KBM-7 (cell line): ENCODE measurements at regions not wholly inside any gene's neighbourhood (a gene's known extent, or its start where the extent isn't known, plus 50 kb on each side); places are given as distances from the start of the nearest gene placed in this dataset.

Experiments used
- DNase-seq: peaks from one replicate; pipeline ENCODE4 v3.0.0-alpha.2; 2015
- in situ Hi-C: fragments of 300-500 bp; cut with MboI; formaldehyde crosslinking; loops from 2 replicates; pipeline ENCODE4 v1.14.3; 2020; ENCODE audit warnings: low sequenced_read_pairs, low pct_unique_long_range_greater_than_20kb, mixed read lengths

DNA sequence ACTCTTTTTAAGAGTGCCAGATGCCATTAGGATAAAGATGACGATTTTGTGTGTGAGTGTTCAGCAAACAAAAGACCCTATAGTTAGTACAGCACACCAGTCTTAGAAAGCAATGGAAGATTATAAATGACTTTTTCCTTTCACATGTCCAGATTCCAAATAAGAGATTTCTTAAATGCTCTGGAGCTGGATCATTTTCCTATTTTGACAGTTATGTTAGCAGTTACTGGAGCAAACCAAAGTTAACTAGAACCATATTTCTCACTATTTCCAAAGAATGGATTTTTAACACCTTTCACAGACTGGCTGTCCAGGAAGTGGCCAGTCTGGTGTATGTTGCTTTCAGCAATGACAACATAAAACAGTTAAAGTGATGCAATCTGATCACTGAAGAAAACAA, 905.8 kb upstream of the ADGRL2 start:
- DNase-seq = no peak
- in situ Hi-C loops = no loop called here

DNA sequence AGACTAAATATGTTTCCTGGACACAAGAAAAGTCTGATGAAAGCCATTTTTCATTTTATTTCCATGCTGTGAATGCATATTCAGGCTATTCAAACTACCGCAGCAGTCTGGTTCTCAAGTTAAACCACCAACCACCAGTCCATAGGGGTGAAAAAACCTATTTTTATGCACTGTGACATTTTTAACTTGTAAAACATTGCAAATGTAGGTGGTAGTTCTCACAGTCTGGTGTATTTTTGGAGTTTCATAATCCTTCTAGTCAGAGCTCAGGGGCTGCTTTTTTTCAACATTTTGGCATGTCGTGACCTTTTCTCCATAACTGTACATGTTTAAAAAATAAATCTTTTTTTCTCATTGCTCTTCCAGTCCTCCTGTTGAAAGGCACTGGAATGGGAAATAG, 907.6 kb upstream of the ADGRL2 start:
- no peak for DNase-seq

GRCh38 chr1:80892539-80892938, 908.2 kb upstream of the ADGRL2 start:
- no peak for DNase-seq
- in situ Hi-C loops = no loop called here

More for the DNA sequence above, 907.6 kb upstream of the ADGRL2 start:
- in situ Hi-C loops = no loop called here

GRCh38 chr1:80891871-80892270, 908.9 kb upstream of the ADGRL2 start:
- DNase-seq = no peak
- in situ Hi-C loops = no loop called here

- in situ Hi-C loops = no loop called here
- no peak for DNase-seq
These were observed 918.2 kb upstream of the ADGRL2 start for GRCh38 chr1:80882553-80882952.

GRCh38 chr1:80878343-80878742, 922.4 kb upstream of the ADGRL2 start:
- in situ Hi-C loops = no loop called here
- DNase-seq = no peak

DNA sequence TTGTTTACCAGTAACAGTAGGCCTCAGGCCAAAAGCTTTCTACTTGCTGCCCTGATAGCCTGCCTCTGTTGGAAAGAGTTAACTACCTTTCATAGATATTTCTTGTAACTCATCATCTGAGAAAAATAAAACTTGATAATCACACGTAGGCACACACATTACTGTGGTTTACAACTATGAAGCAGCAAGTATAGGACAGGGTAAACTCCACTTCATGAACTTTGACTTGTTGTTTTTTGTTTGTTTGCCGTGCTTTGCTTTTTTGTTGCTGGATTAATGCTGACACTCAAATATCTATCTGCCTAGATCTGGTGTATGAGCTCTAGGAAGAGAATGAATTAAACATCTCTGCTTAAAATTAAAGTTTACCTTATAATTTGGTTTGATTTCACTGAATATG, 924.7 kb upstream of the ADGRL2 start:
- DNase-seq = no peak
- in situ Hi-C loops = no loop called here

DNA sequence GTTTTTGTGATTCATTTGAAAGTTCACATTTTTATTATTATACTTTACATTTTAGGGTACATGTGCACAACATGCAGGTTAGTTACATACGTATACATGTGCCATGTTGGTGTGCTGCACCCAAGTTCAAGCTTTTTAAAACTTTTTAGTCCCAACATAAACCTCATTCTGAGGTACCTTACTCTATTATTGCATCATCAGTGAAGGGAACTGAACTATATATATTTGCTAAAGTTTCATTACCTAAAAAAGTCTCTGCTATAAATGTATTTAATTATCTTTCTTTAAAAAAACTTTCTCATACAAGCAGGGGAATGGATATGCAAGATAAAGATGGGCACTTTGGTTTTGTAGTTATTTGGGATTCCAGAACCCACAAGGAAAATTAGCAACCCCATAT, 931.4 kb upstream of the ADGRL2 start:
- DNase-seq = no peak
- in situ Hi-C loops = no loop called here

DNA sequence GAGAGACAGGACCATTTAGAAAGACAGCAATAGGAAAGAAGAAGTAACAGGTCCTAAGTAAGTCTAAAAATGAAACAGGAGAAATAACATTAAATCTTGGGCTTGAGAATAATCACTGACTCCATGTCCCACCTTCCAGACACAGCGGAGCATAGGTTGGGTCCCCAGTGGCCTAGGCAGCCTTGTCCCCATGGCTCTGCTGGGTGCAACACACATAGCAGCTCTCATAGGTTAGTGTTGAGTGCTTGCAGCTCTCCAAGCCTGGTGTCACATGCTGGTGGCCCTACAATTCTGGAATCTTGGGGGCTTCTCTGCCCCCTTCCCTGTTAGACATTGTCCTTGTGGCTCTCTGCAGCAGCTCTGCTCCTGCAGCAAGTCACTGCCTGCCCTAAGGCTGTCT, 952.8 kb upstream of the ADGRL2 start:
- in situ Hi-C loops = no loop called here
- DNase-seq = no peak

DNA sequence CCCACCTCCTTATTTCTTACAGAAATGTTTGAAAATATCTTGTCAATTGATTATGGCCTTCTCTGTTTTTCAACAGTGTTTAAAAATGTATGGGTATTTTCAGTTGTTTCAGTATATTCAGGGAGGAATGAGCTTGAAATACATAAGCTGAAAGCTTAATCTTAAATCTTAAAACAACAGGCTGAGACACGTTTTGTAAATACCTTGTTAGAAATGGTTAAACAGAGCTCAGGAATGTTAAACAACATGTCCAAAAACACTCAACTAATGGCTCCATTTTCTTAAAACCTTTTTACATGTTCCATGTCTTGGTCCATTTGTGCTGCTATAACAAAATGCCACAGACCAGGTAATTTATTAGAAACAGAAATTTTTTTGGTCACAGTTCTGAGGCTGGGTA, 953.8 kb upstream of the ADGRL2 start:
- in situ Hi-C loops = no loop called here
- DNase-seq = no peak

- no peak for DNase-seq
- in situ Hi-C loops = no loop called here
These were observed 957.9 kb upstream of the ADGRL2 start for GRCh38 chr1:80842796-80843195.

DNA sequence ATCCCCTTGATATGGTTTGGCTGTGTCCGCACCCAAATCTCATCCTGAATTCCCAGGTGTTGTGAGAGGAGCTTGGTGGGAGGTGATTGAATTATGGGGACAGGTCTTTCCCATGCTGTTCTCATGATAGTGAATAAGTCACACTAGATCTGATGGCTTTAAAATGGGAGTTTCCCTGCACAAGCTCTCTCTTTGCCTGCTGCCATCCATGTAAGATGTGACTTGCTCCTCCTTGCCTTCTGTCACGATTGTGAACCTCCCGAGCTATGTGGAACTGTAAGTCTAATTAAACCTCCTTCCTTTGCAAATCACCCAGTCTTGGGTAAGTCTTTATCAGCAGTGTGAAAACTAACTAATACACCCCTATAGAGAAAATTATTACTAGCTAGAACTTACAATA, 959.5 kb upstream of the ADGRL2 start:
- DNase-seq = no peak
- in situ Hi-C loops = no loop called here

DNA sequence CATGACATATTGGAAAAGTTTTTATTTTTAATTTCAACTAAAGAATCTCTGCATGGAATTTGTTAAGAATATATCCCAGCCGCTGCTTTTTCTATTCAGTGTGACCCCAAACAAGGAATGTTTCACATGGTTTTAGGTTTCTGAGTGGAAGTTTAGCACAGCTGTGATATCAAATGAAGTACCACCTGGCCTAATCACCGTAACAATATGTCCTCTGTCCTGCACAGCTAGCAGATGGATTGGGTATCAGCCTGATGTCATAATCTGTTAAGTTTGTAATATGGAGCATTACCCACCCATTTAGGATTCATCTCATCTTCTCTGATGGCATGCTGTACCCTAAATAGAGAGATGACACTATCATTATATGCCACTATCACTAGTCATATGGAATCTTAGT, 963.7 kb upstream of the ADGRL2 start:
- in situ Hi-C loops = no loop called here
- DNase-seq = no peak

DNA sequence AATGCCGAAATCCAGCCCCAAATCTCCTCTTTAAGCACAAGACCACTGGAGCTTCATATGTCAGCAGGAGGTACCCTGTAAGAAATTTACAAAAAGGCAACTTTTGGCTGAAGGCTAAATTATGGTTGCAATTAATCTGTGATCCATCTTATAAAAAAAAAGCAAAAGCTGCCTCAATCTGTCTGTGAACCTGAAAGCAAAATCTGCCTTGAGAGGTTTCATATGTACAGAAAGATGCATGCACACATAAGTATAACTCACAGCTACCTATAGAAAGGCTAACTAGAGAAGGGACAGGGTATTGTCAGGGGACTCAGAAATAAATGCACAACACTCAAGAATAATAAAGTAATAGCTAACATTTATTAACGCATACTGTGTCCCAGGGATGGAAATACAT, 964.2 kb upstream of the ADGRL2 start:
- DNase-seq = no peak
- in situ Hi-C loops = no loop called here

DNA sequence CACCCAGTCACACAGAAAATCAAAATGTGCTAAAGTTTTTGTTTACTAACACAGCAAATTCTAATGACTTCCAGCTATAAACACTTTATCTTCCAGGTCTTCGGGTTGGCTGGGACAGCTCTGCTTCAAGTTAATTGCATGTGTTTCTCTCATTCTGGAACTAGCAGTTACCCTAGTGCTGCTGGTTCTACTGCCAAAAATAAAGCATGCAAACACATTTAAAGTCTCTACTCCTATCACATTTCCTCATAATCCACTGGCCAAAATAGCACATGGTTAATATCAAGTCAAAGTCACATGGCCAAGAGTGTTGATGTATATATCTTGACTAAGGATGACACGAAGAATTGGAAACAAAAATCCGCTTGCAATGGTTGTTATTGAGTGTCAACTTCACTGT, 973.1 kb upstream of the ADGRL2 start:
- in situ Hi-C loops = no loop called here

DNA sequence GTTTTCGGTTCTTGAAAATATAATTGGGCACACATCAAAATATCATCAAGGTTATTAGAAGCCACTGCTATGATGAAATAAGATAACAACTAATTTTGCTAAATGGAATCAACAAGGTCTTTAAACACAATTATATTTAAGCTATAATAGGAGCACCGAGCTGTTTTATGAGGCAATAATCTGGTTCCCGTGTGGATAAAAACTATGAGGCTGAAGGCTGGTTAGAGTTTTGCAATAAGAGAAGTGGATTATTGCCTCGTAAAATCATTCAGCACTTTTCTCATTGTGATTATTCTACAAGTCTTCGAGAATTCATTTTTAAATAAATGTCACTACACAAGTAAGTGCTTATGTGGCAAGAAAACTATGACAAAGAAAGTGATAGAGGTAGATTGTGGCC, 975.7 kb upstream of the ADGRL2 start:
- DNase-seq = no peak
- in situ Hi-C loops = no loop called here

More for the DNA sequence above, 973.1 kb upstream of the ADGRL2 start:
- no peak for DNase-seq

DNA sequence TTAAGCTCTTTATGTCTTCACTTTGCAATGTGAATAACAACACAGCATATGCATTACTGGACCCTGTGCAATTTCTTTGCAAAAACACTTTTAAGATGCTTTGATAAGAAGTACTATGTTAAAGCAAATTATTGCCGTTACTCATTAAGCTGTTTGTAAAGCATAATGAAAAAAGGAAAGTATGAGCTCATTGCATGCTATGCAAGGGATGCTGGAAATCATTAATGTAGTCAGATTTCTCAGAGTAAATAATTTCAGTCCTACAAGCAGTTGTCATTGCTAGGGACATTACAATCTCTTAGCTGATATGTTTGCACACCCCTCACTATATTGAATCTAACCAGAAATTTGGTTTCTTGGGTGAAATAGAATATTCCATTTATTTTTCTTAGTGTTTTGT, 982.5 kb upstream of the ADGRL2 start:
- no peak for DNase-seq
- in situ Hi-C loops = no loop called here

DNA sequence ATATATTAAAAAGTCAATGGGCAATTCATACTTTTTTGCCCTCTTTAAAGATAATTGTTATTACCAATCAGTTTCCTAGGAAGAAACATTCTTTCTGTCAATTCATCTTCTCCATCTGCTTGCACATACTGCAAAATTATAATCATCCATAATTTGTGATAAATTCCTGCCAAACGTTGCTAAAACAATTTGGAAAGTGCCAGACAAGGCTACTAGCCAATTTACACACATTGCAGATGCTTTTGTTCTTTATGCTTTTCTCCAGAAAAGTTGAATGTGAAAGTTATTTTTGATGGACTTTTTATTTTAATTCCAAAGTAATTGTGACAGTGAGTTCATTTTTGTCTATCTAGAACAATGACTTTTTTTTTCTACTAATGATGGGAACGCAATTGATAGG, 992.8 kb upstream of the ADGRL2 start:
- in situ Hi-C loops = no loop called here
- DNase-seq = no peak

- no peak for DNase-seq
- in situ Hi-C loops = no loop called here
These were observed 994.3 kb upstream of the ADGRL2 start for GRCh38 chr1:80806431-80806830.

GRCh38 chr1:80801695-80802094, 999.0 kb upstream of the ADGRL2 start:
- DNase-seq = no peak

DNA sequence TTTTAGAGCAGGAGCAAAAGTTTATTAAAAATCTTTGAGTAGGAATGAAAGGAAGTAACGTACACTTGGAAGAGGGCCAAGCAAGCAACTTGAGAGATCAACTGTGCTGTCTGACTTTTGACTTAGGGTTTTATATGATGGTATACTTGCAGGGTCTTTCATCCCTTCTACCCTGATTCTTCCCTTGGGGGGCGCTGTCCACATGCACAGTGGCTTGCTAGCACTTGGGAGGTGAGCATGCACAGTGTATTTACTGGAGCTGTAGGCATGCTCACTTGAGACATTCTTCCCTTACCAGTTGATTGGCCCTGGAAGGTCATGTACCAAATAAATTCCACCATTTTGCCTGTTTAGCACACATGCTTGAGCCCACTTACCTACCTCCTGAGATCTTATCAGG, 1001.3 kb upstream of the ADGRL2 start:
- in situ Hi-C loops = no loop called here
- no peak for DNase-seq

More at GRCh38 chr1:80801695-80802094, 999.0 kb upstream of the ADGRL2 start:
- in situ Hi-C loops = no loop called here

DNA sequence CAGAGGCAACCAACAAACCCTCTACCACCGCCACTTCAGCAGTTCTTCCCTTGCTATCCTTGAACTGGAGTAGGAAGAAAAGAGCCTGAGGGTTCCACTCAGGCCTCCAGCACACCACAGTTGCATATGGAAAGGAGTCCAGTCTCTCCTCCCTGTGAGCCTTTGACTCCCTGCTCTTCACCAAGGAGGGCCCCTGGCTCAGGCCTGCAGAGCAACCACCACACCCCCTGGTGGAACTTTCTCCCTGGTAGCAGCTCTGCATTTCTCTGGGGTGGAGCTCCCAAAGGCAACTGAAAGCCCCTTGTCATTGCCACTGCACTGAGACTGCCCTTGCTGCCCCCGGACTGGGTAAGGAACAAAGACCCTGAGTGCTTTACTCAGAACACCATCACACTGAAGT, 1021.5 kb upstream of the ADGRL2 start:
- in situ Hi-C loops = no loop called here
- DNase-seq = no peak
